ENCODE measurements at regions not wholly inside any gene's neighbourhood (a gene's known extent, or its start where the extent isn't known, plus 50 kb on each side); places are given as distances from the start of the nearest gene placed in this dataset.

GRCh38 chr4:171639540-171639939 is 173.7 kb upstream of the GALNTL6 start:
- no peak for DNase-seq (ENCODE audit: low read depth in 4 of 4, low spot score in 1 of 4)

GRCh38 chr4:171636606-171637005 is 176.6 kb upstream of the GALNTL6 start:
- DNase-seq (ENCODE audit: low read depth in 4 of 4, low spot score in 1 of 4), result no peak

- DNase-seq (ENCODE audit: low read depth in 4 of 4, low spot score in 1 of 4), result no peak
Observed at GRCh38 chr4:171629737-171630136, 183.5 kb upstream of the GALNTL6 start.

GRCh38 chr4:171629182-171629581 is 184.0 kb upstream of the GALNTL6 start:
- DNase-seq (ENCODE audit: low read depth in 4 of 4, low spot score in 1 of 4), result no peak

GRCh38 chr4:171626554-171626953 is 186.7 kb upstream of the GALNTL6 start:
- DNase-seq (ENCODE audit: low read depth in 4 of 4, low spot score in 1 of 4), result no peak

- DNase-seq (ENCODE audit: low read depth in 4 of 4, low spot score in 1 of 4), result no peak
Observed at GRCh38 chr4:171622729-171623128, 190.5 kb upstream of the GALNTL6 start.

- DNase-seq (ENCODE audit: low read depth in 4 of 4, low spot score in 1 of 4), result no peak
Observed at GRCh38 chr4:171621646-171622045, 191.6 kb upstream of the GALNTL6 start.

GRCh38 chr4:171612907-171613306 is 200.3 kb upstream of the GALNTL6 start:
- DNase-seq (ENCODE audit: low read depth in 4 of 4, low spot score in 1 of 4), result no peak

GRCh38 chr4:171602638-171603355 is 210.4 kb upstream of the GALNTL6 start:
- DNase-seq (ENCODE audit: low read depth in 4 of 4, low spot score in 1 of 4), result no peak

- no peak for DNase-seq (ENCODE audit: low read depth in 4 of 4, low spot score in 1 of 4)
Observed at GRCh38 chr4:171601091-171601490, 212.1 kb upstream of the GALNTL6 start.

GRCh38 chr4:171599628-171600027 is 213.6 kb upstream of the GALNTL6 start:
- DNase-seq (ENCODE audit: low read depth in 4 of 4, low spot score in 1 of 4), result no peak

- DNase-seq (ENCODE audit: low read depth in 4 of 4, low spot score in 1 of 4), result no peak
Observed at GRCh38 chr4:171594293-171594692, 218.9 kb upstream of the GALNTL6 start.

GRCh38 chr4:171590716-171591115 is 222.5 kb upstream of the GALNTL6 start:
- no peak for DNase-seq (ENCODE audit: low read depth in 4 of 4, low spot score in 1 of 4)

- no peak for DNase-seq (ENCODE audit: low read depth in 4 of 4, low spot score in 1 of 4)
Observed at GRCh38 chr4:171588764-171589163, 224.4 kb upstream of the GALNTL6 start.

GRCh38 chr4:171588051-171588545 is 225.1 kb upstream of the GALNTL6 start:
- no peak for DNase-seq (ENCODE audit: low read depth in 4 of 4, low spot score in 1 of 4)

- DNase-seq (ENCODE audit: low read depth in 4 of 4, low spot score in 1 of 4), result no peak
Observed at GRCh38 chr4:171583790-171584189, 229.4 kb upstream of the GALNTL6 start.

- DNase-seq (ENCODE audit: low read depth in 4 of 4, low spot score in 1 of 4), result no peak
Observed at GRCh38 chr4:171582961-171583581, 230.1 kb upstream of the GALNTL6 start.

GRCh38 chr4:171573181-171573580 is 240.0 kb upstream of the GALNTL6 start:
- no peak for DNase-seq (ENCODE audit: low read depth in 4 of 4, low spot score in 1 of 4)

GRCh38 chr4:171565130-171565788 is 247.9 kb upstream of the GALNTL6 start:
- DNase-seq (ENCODE audit: low read depth in 4 of 4, low spot score in 1 of 4), result no peak

GRCh38 chr4:171561419-171561818 is 251.8 kb upstream of the GALNTL6 start:
- DNase-seq (ENCODE audit: low read depth in 4 of 4, low spot score in 1 of 4), result no peak

GRCh38 chr4:171553961-171554360 is 259.2 kb upstream of the GALNTL6 start:
- DNase-seq (ENCODE audit: low read depth in 4 of 4, low spot score in 1 of 4), result no peak

- DNase-seq (ENCODE audit: low read depth in 4 of 4, low spot score in 1 of 4), result no peak
Observed at GRCh38 chr4:171542640-171543039, 270.6 kb upstream of the GALNTL6 start.

Measured in stimulated activated CD4-positive, alpha-beta T cell treated with anti-CD3 and anti-CD28 coated beads, Interleukin-1b, Interleukin-23, amount 100 ng/mL, for 24 hours (primary cell).